ENCODE measurements at regions not wholly inside any gene's neighbourhood (a gene's known extent, or its start where the extent isn't known, plus 50 kb on each side); places are given as distances from the start of the nearest gene placed in this dataset.
A peak's percentile ranks its signal among the peaks of the same experiment; 100 is the strongest.
"Not testable (repeated sequence)": the region's sequence is repeated elsewhere in the genome, so short reads cannot be mapped to it uniquely, and the experiment has no call there.

DNA sequence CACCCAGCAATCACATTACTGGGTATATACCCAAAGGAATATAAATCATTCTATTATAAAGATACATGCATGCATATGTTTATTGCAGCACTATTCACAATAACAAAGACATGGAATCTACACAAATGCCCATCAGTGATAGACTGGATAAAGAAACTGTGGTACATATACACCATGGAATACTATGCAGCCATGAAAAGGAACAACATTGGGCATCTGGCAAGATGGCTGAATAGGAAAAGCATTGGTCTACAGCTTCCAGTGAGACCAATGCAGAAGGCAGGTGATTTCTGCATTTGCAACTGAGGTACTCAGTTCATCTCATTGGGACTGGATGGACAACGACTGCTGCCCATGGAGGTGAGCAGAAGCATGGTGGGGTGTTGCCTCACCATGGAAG lies 128.6 kb downstream of the FCRL5 start:
- H3K36me3 ChIP-seq (ENCODE audit: control insufficient read depth in 4 of 4, insufficient read depth in 4 of 4, low read length in 3 of 4); H3K4me3 ChIP-seq (ENCODE audit: control insufficient read depth in 1 of 7, extremely low read depth in 1 of 7, insufficient read depth in 4 of 7, low read depth in 2 of 7, low read length in 6 of 7); H3K9me3 ChIP-seq (ENCODE audit: control extremely low read depth in 1 of 5, control insufficient read depth in 4 of 5, insufficient read depth in 2 of 5, low read depth in 1 of 5, low read length in 4 of 5); POLR2A ChIA-PET; H3K27me3 ChIP-seq (replicated peaks in 2 of 5; ENCODE audit: control insufficient read depth in 4 of 5, insufficient read depth in 5 of 5, low read length in 4 of 5); DNase-seq; H3K27ac ChIP-seq (ENCODE audit: insufficient read depth in 1 of 2, low read depth in 1 of 2, low read length in 2 of 2, poor library complexity in 1 of 2, severe bottlenecking in 2 of 2); H3K4me1 ChIP-seq (ENCODE audit: control extremely low read depth in 1 of 4, control insufficient read depth in 4 of 4, insufficient read depth in 4 of 4, low read length in 3 of 4): not testable (repeated sequence)
- 100% methylated on average over 1 of the region's 1 CpG for WGBS (ENCODE audit: insufficient coverage)
- CTCF ChIA-PET, result interaction anchor here (1.2 kb wide), 1 partner anchor 19 kb away, joined by 4 read pairs; no protein-coding TSS in a partner anchor

DNA sequence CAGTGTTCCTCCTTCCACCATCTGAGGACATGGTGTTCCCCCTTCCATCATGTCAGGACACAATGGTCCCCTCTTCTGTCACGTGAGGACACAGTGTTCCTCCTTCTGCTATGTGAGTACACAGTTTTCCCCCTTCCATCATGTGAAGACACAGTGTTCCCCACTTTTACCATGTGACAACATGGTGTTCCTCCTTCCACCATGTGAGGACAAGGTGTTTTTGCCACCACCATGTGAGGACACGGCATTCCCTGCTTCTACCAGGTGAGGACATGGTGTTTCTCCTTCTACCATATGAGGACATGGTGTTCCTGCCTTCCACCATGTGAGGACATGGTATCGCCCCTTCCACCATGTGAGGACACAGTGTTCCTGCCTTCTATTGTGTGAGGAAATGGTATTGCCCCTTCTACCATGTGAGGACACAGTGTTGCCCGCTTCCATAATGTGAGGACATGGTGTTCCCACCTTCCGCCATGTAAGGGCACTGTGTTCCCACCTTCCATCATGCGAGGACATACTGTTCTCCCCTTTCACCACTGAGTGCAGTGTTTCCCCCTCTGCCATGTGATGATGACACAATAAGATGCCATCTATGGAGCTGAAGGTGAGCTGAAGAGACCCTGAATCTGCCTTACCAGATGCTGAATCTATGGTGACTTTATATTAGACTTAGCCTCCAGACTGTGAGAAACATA lies 132.3 kb downstream of the FCRL5 start:
- Histone ChIP-seq H3K27ac (ENCODE audit: insufficient read depth in 1 of 2, low read depth in 1 of 2, low read length in 2 of 2, poor library complexity in 1 of 2, severe bottlenecking in 2 of 2) (no peak overlapping the region), H3K4me1 (ENCODE audit: control extremely low read depth in 1 of 4, control insufficient read depth in 4 of 4, insufficient read depth in 4 of 4, low read length in 3 of 4) (peaks cover 0 to 16% (median 15%) of the 10 kb centered on the region in 4 experiments), H3K36me3 (ENCODE audit: control insufficient read depth in 4 of 4, insufficient read depth in 4 of 4, low read length in 3 of 4) (no peaks in the 10 kb centered on the region), H3K4me3 (ENCODE audit: control insufficient read depth in 1 of 7, extremely low read depth in 1 of 7, insufficient read depth in 4 of 7, low read depth in 2 of 7, low read length in 6 of 7) (no peak overlapping the region), H3K9me3 (ENCODE audit: control extremely low read depth in 1 of 5, control insufficient read depth in 4 of 5, insufficient read depth in 2 of 5, low read depth in 1 of 5, low read length in 4 of 5) (peaks cover 0 to 3% (median 0%) of the 10 kb centered on the region in 5 experiments), H3K27me3 (replicated peaks in 2 of 5; ENCODE audit: control insufficient read depth in 4 of 5, insufficient read depth in 5 of 5, low read length in 4 of 5) (no peaks in the 10 kb centered on the region)
- DNase-seq, result no peak
- WGBS (ENCODE audit: insufficient coverage), result 95% methylated on average over 6 of the region's 6 CpGs
- POLR2A ChIA-PET, result no interaction called here
- CTCF ChIA-PET, result no interaction called here

DNA sequence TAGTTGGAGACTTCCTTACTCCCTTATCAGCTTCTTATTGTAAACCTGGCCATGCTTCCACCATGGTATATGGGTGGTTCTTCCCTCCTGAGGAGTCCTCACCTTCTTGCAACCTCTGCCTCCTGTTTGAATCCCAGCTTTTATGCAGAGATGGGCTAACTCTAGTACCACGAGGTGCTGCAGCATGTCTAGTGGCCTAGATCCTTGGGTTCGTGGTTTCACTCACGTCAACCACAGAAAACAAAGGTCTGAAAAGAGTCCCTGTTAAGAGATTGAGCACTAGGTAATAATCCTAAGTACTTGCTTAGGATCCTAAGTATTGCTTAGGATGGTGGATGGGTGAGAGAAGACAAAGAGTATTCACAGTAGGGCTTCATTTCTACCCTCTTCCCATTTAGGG lies 133.7 kb downstream of the FCRL5 start:
- Histone ChIP-seq H3K4me3 (ENCODE audit: control insufficient read depth in 1 of 7, extremely low read depth in 1 of 7, insufficient read depth in 4 of 7, low read depth in 2 of 7, low read length in 6 of 7) (no peak overlapping the region), H3K36me3 (ENCODE audit: control insufficient read depth in 4 of 4, insufficient read depth in 4 of 4, low read length in 3 of 4) (no peaks in the 10 kb centered on the region), H3K4me1 (ENCODE audit: control extremely low read depth in 1 of 4, control insufficient read depth in 4 of 4, insufficient read depth in 4 of 4, low read length in 3 of 4) (peaks cover 0 to 18% (median 13%) of the 10 kb centered on the region in 4 experiments), H3K27me3 (replicated peaks in 2 of 5; ENCODE audit: control insufficient read depth in 4 of 5, insufficient read depth in 5 of 5, low read length in 4 of 5) (no peaks in the 10 kb centered on the region), H3K27ac (ENCODE audit: insufficient read depth in 1 of 2, low read depth in 1 of 2, low read length in 2 of 2, poor library complexity in 1 of 2, severe bottlenecking in 2 of 2) (no peak overlapping the region), H3K9me3 (ENCODE audit: control extremely low read depth in 1 of 5, control insufficient read depth in 4 of 5, insufficient read depth in 2 of 5, low read depth in 1 of 5, low read length in 4 of 5) (peaks cover 0 to 3% (median 0%) of the 10 kb centered on the region in 5 experiments)
- no peak for DNase-seq
- POLR2A ChIA-PET, result no interaction called here
- CTCF ChIA-PET, result interaction anchor here (1.7 kb wide), 1 partner anchor 14 kb away, joined by 6 read pairs; no protein-coding TSS in a partner anchor
- WGBS (ENCODE audit: insufficient coverage), result 73% methylated on average over 3 of the region's 3 CpGs

DNA sequence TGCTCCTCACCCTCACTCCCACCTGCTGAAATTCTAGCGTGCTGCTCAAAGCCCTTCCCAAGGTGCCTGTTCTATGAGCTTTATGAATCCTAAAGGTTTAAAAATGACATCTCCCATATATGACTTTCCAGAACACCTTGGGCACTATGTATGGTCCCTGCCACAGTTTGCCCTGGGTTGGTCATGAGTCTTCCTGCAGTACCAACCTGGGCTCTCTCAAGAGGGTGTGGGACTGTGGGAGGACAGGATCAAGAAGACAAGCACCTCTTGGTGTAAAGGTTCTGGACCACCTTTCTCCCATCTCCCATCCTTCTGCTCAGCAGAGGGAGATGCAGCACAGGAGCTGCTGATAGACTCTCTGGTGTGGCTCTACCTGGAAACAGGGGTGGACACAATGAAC lies 134.1 kb downstream of the FCRL5 start:
- no peaks in the 10 kb centered on the region for H3K27me3 ChIP-seq (replicated peaks in 2 of 5; ENCODE audit: control insufficient read depth in 4 of 5, insufficient read depth in 5 of 5, low read length in 4 of 5)
- CTCF ChIA-PET, result interaction anchor here (1.7 kb wide), 1 partner anchor 13 kb away, joined by 6 read pairs; no protein-coding TSS in a partner anchor
- H3K27ac ChIP-seq (ENCODE audit: insufficient read depth in 1 of 2, low read depth in 1 of 2, low read length in 2 of 2, poor library complexity in 1 of 2, severe bottlenecking in 2 of 2), result no peak overlapping the region
- WGBS (ENCODE audit: insufficient coverage), result no CpG with 5 or more reads among the region's 1 CpG
- H3K36me3 ChIP-seq (ENCODE audit: control insufficient read depth in 4 of 4, insufficient read depth in 4 of 4, low read length in 3 of 4), result peaks cover 0 to 2% (median under 1%) of the 10 kb centered on the region in 4 experiments
- H3K9me3 ChIP-seq (ENCODE audit: control extremely low read depth in 1 of 5, control insufficient read depth in 4 of 5, insufficient read depth in 2 of 5, low read depth in 1 of 5, low read length in 4 of 5), result no peaks in the 10 kb centered on the region
- DNase-seq, result no peak
- no peak overlapping the region for H3K4me3 ChIP-seq (ENCODE audit: control insufficient read depth in 1 of 7, extremely low read depth in 1 of 7, insufficient read depth in 4 of 7, low read depth in 2 of 7, low read length in 6 of 7)
- POLR2A ChIA-PET, result no interaction called here
- H3K4me1 ChIP-seq (ENCODE audit: control extremely low read depth in 1 of 4, control insufficient read depth in 4 of 4, insufficient read depth in 4 of 4, low read length in 3 of 4), result peaks cover 0 to 20% (median 13%) of the 10 kb centered on the region in 4 experiments

DNA sequence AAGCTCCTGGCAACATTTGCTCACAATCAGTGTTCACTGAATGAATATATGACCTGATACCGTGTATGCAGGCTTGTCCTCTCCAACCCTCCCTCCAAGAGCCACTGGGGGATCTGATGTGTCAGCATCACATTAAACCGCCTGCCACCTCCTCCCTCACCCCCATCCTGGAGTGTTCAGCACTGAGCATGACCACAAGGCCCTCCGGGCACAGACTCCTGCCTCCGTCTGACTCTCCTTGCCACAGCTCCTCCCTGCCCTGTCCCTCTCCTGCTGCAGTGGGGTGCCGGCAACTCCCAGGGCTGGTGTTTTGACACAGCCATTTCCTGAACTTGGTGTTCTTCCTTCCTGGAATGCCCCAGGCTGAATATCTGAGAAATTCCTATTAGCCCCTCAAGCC lies 136.7 kb downstream of the FCRL5 start:
- DNase-seq, result peak in 1 of 3 donors; percentile 36
- CTCF ChIA-PET, result interaction anchor here (1.6 to 2.8 kb wide), 2 partner anchors 10 to 80 kb away, joined by 4 to 8 read pairs; no protein-coding TSS in a partner anchor
- Histone ChIP-seq H3K27ac (ENCODE audit: insufficient read depth in 1 of 2, low read depth in 1 of 2, low read length in 2 of 2, poor library complexity in 1 of 2, severe bottlenecking in 2 of 2) (no peak overlapping the region), H3K4me3 (ENCODE audit: control insufficient read depth in 1 of 7, extremely low read depth in 1 of 7, insufficient read depth in 4 of 7, low read depth in 2 of 7, low read length in 6 of 7) (no peak overlapping the region), H3K27me3 (replicated peaks in 2 of 5; ENCODE audit: control insufficient read depth in 4 of 5, insufficient read depth in 5 of 5, low read length in 4 of 5) (no peaks in the 10 kb centered on the region), H3K36me3 (ENCODE audit: control insufficient read depth in 4 of 4, insufficient read depth in 4 of 4, low read length in 3 of 4) (peaks cover 0 to 3% (median under 1%) of the 10 kb centered on the region in 4 experiments), H3K4me1 (ENCODE audit: control extremely low read depth in 1 of 4, control insufficient read depth in 4 of 4, insufficient read depth in 4 of 4, low read length in 3 of 4) (peaks cover 0 to 33% (median 28%) of the 10 kb centered on the region in 4 experiments), H3K9me3 (ENCODE audit: control extremely low read depth in 1 of 5, control insufficient read depth in 4 of 5, insufficient read depth in 2 of 5, low read depth in 1 of 5, low read length in 4 of 5) (no peaks in the 10 kb centered on the region)
- POLR2A ChIA-PET, result no interaction called here
- WGBS (ENCODE audit: insufficient coverage), result 63% methylated on average over 4 of the region's 5 CpGs

DNA sequence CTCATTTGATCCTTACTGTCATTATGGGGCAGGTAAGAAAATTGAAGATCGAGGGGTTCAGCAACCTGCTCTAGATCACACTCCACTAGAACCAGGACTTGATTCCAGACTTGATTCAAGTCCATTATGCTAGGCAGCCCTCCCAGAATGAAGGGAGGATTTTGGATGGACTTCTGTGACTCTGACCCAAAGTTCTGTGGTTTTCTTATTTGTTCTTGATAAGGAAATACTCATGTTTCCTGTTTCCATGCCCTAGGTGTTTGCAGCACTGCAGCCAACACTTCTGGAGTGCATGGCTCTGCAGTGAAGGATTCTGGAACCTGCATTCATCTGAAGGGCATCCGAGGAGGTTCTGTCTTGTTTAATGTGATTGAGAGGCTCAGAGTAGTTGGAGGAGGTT lies 140.0 kb downstream of the FCRL5 start:
- H3K4me3 ChIP-seq (ENCODE audit: control insufficient read depth in 1 of 7, extremely low read depth in 1 of 7, insufficient read depth in 4 of 7, low read depth in 2 of 7, low read length in 6 of 7), result no peak overlapping the region
- POLR2A ChIA-PET, result no interaction called here
- peak in 1 of 3 donors; percentile 6 for DNase-seq
- CTCF ChIA-PET, result interaction anchor here (1.9 kb wide), 1 partner anchor 74 kb away, joined by 4 read pairs; no protein-coding TSS in a partner anchor
- H3K9me3 ChIP-seq (ENCODE audit: control extremely low read depth in 1 of 5, control insufficient read depth in 4 of 5, insufficient read depth in 2 of 5, low read depth in 1 of 5, low read length in 4 of 5), result no peaks in the 10 kb centered on the region
- WGBS (ENCODE audit: insufficient coverage), result 69% methylated on average over 2 of the region's 2 CpGs
- no peak overlapping the region for H3K27ac ChIP-seq (ENCODE audit: insufficient read depth in 1 of 2, low read depth in 1 of 2, low read length in 2 of 2, poor library complexity in 1 of 2, severe bottlenecking in 2 of 2)
- peaks cover 0 to 3% (median under 1%) of the 10 kb centered on the region in 4 experiments for H3K36me3 ChIP-seq (ENCODE audit: control insufficient read depth in 4 of 4, insufficient read depth in 4 of 4, low read length in 3 of 4)
- H3K27me3 ChIP-seq (replicated peaks in 2 of 5; ENCODE audit: control insufficient read depth in 4 of 5, insufficient read depth in 5 of 5, low read length in 4 of 5), result no peaks in the 10 kb centered on the region
- H3K4me1 ChIP-seq (ENCODE audit: control extremely low read depth in 1 of 4, control insufficient read depth in 4 of 4, insufficient read depth in 4 of 4, low read length in 3 of 4), result peaks cover 0 to 55% (median 37%) of the 10 kb centered on the region in 4 experiments

DNA sequence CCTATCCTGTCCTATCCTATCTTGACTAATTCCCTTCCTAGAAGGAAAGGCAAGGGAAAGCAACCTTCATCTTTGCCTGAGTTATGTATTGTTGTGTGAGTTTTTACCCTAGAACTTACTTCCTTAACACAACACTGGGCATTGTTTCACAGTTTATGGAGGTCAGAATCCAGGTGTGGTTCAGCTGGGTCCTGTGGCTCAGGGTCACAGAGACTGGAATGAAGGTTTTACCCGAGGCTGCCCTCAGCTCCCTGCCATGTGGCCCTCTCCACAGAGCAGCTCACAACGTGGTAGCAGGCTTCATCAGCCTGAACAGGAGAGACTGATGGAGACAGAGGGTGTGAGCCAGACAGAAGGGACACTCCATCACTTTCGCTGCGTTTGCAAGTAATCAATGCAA lies 140.5 kb downstream of the FCRL5 start:
- Histone ChIP-seq H3K36me3 (ENCODE audit: control insufficient read depth in 4 of 4, insufficient read depth in 4 of 4, low read length in 3 of 4) (peaks cover 0 to 3% (median under 1%) of the 10 kb centered on the region in 4 experiments), H3K27ac (ENCODE audit: insufficient read depth in 1 of 2, low read depth in 1 of 2, low read length in 2 of 2, poor library complexity in 1 of 2, severe bottlenecking in 2 of 2) (no peak overlapping the region), H3K4me3 (ENCODE audit: control insufficient read depth in 1 of 7, extremely low read depth in 1 of 7, insufficient read depth in 4 of 7, low read depth in 2 of 7, low read length in 6 of 7) (no peak overlapping the region), H3K4me1 (ENCODE audit: control extremely low read depth in 1 of 4, control insufficient read depth in 4 of 4, insufficient read depth in 4 of 4, low read length in 3 of 4) (peaks cover 0 to 60% (median 36%) of the 10 kb centered on the region in 4 experiments), H3K9me3 (ENCODE audit: control extremely low read depth in 1 of 5, control insufficient read depth in 4 of 5, insufficient read depth in 2 of 5, low read depth in 1 of 5, low read length in 4 of 5) (no peaks in the 10 kb centered on the region), H3K27me3 (replicated peaks in 2 of 5; ENCODE audit: control insufficient read depth in 4 of 5, insufficient read depth in 5 of 5, low read length in 4 of 5) (no peaks in the 10 kb centered on the region)
- no peak for DNase-seq
- ChIA-PET POLR2A (no interaction called here), CTCF (interaction anchor here (0.6 to 1.9 kb wide), 2 partner anchors 75 to 580 kb away, joined by 4 read pairs; no protein-coding TSS in a partner anchor)
- 89% methylated on average over 4 of the region's 4 CpGs for WGBS (ENCODE audit: insufficient coverage)

Data from common myeloid progenitor, CD34-positive (primary cell).